ENCODE measurements at regions not wholly inside any gene's neighbourhood (a gene's known extent, or its start where the extent isn't known, plus 50 kb on each side); places are given as distances from the start of the nearest gene placed in this dataset.

GRCh38 chr1:101081496-101082488 is 56.2 kb upstream of the DPH5 start:
- DNase-seq: peak; percentile 28

- no peak for DNase-seq
Observed at GRCh38 chr1:101080859-101081258, 55.3 kb upstream of the DPH5 start.

- no peak for DNase-seq
Observed at GRCh38 chr1:101079341-101079740, 53.8 kb upstream of the DPH5 start.

- no peak for DNase-seq
Observed at GRCh38 chr1:101077849-101078248, 52.3 kb upstream of the DPH5 start.

- no peak for DNase-seq
Observed at GRCh38 chr1:101075926-101076325, 50.3 kb upstream of the DPH5 start.

All from activated T-cell treated with anti-CD3 and anti-CD28 coated beads, Interleukin-2, amount 50 U/mL, for 1 hour (primary cell).